HepG2 (cell line): ENCODE measurements at regions not wholly inside any gene's neighbourhood (a gene's known extent, or its start where the extent isn't known, plus 50 kb on each side); places are given as distances from the start of the nearest gene placed in this dataset.

ENCODE experiments used
- ATAC-seq: fragments of 200-7000 bp; cut with Tn5 transposase; 3 replicates; pipeline ENCODE4 v1.9.1; 2020; ENCODE audit warnings: mild to moderate bottlenecking, moderate library complexity
- BruUV-seq: library from RNA; stranded (reverse); fragments of 400-500 nt; replicated peaks from 2 replicates; lab custom pipeline; 2021; lab: Mats Ljungman, UMichigan
- CTCF ChIA-PET: fragments of 300-600 bp; formaldehyde crosslinking; extraction: SDS; loops from one replicate; lab custom pipeline; 2021; ENCODE audit warnings: low total read pairs, inconsistent platforms, low intra/inter-chr PET ratio; lab: Yijun Ruan, JAX
- POLR2A ChIA-PET: fragments of 350-600 bp; sonication (Branson Sonifier 250); formaldehyde crosslinking; loops from one replicate; lab custom pipeline; 2020; ENCODE audit warnings: antibody characterized with exemption, inconsistent platforms; lab: Yijun Ruan, JAX
- DNase-seq: peaks from one replicate; pipeline ENCODE4 v3.0.0-alpha.2; 2015; ENCODE audit warnings: low spot score
- FAIRE-seq: peaks from 3 replicates; lab custom pipeline; 2011; peaks lifted over from hg19 to GRCh38; lab: Jason Lieb, UNC
- H2AFZ ChIP-seq: one replicate; pipeline ENCODE4 v1.6.1; 2011; ENCODE audit warnings: low read length, inconsistent platforms
- H3K27ac ChIP-seq: fragments of 300-600 bp; 3 replicates; pipeline ENCODE4 v1.8.0; 2011; ENCODE audit warnings: mixed run types, mild to moderate bottlenecking, mixed read lengths, low read length, inconsistent platforms; ENCODE audit not compliant: insufficient read depth; ENCODE audit errors: extremely low read length
- H3K27me3 ChIP-seq, 2 experiments: fragments of 200-600 bp in 1 of 2; 2 replicates in 1 of 2; 3 replicates in 1 of 2; pipeline versions ENCODE4 v1.6.0 to v1.8.0; 2011; ENCODE audit warnings: low read length in 2 of 2, mild to moderate bottlenecking in 2 of 2, moderate library complexity in 2 of 2, inconsistent platforms in 1 of 2; ENCODE audit not compliant: insufficient read depth in 2 of 2, control insufficient read depth in 1 of 2
- H3K36me3 ChIP-seq, 2 experiments: fragments of 200-600 bp in 1 of 2; replicated peaks in 1 of 2; 2 replicates in 1 of 2; 3 replicates in 1 of 2; pipeline versions ENCODE4 v1.5.1 to v1.8.0; 2011; ENCODE audit warnings: low read length in 2 of 2, inconsistent platforms in 1 of 2; ENCODE audit not compliant: insufficient read depth in 2 of 2, control insufficient read depth in 1 of 2
- H3K4me1 ChIP-seq: 2 replicates; pipeline ENCODE4 v1.5.1; 2012; ENCODE audit warnings: low read length, inconsistent platforms; ENCODE audit not compliant: insufficient read depth
- H3K4me2 ChIP-seq: 2 replicates; pipeline ENCODE4 v1.6.0; 2011; ENCODE audit warnings: low read depth, low read length, inconsistent platforms
- H3K4me3 ChIP-seq, 3 experiments: fragments of 200-600 bp in 1 of 3; sonication (generic), shearing (Covaris generic) in 1 of 3; replicated peaks in 1 of 3; 2 replicates each; pipeline ENCODE4 v1.5.1; 2011 to 2016; ENCODE audit warnings: low read length in 3 of 3, inconsistent platforms in 2 of 3, low read depth in 2 of 3, mild to moderate bottlenecking in 2 of 3, control low read depth in 1 of 3, mixed read lengths in 1 of 3; ENCODE audit not compliant: insufficient read depth in 1 of 3
- H3K79me2 ChIP-seq: one replicate; pipeline ENCODE4 v1.6.1; 2011; ENCODE audit warnings: low read length, inconsistent platforms; ENCODE audit not compliant: insufficient read depth
- H3K9ac ChIP-seq: 2 replicates; pipeline ENCODE4 v1.6.0; 2011; ENCODE audit warnings: mild to moderate bottlenecking, low read depth, low read length, inconsistent platforms; ENCODE audit not compliant: insufficient read depth
- H3K9me3 ChIP-seq: 2 replicates; pipeline ENCODE4 v1.5.1; 2012; ENCODE audit warnings: mild to moderate bottlenecking, low read length
- H4K20me1 ChIP-seq: 2 replicates; pipeline ENCODE4 v1.6.0; 2011; ENCODE audit warnings: inconsistent platforms, mild to moderate bottlenecking, low read length, moderate library complexity; ENCODE audit not compliant: insufficient read depth
- ASH2L ChIP-seq: fragments of 300-600, 200-600 bp; sonication (generic); IDR thresholded peaks from 2 replicates; pipeline ENCODE4 v1.7.0; 2017; ENCODE audit warnings: low read depth, mild to moderate bottlenecking, moderate library complexity, mixed read lengths, low read length; ENCODE audit not compliant: insufficient read length
- HIVEP1 ChIP-seq: sonication (generic); formaldehyde crosslinking; IDR thresholded peaks from 2 replicates; pipeline ENCODE4 v1.4.0; 2020; ENCODE audit warnings: mild to moderate bottlenecking, missing genetic modification reagents
- IKZF1 ChIP-seq: fragments of 450-650 bp; IDR thresholded peaks from 2 replicates; pipeline ENCODE4 v1.7.1; 2016
- SYNCRIP ChIP-seq: fragments of 200-400 bp; formaldehyde crosslinking; IDR thresholded peaks from 2 replicates; pipeline ENCODE4 v1.6.1; 2018; ENCODE audit warnings: mild to moderate bottlenecking, low read depth, low read length; ENCODE audit not compliant: insufficient read depth
- THAP11 ChIP-seq: IDR thresholded peaks from 2 replicates; pipeline ENCODE4 v1.6.1; 2016; ENCODE audit warnings: missing biosample characterization, missing genetic modification reagents
- ZBTB21 ChIP-seq: sonication (generic); formaldehyde crosslinking; IDR thresholded peaks from 2 replicates; pipeline ENCODE4 v1.4.0; 2020; ENCODE audit warnings: missing genetic modification reagents
- ZFP82 ChIP-seq: sonication (generic); formaldehyde crosslinking; IDR thresholded peaks from 2 replicates; pipeline ENCODE4 v1.5.1; 2020; ENCODE audit warnings: mild to moderate bottlenecking, missing genetic modification reagents, borderline replicate concordance
- ZNF674 ChIP-seq: sonication (generic); formaldehyde crosslinking; IDR thresholded peaks from 2 replicates; pipeline ENCODE4 v1.5.0; 2020; ENCODE audit warnings: low read depth, mild to moderate bottlenecking, missing genetic modification reagents
- ZNF841 ChIP-seq: sonication (generic); formaldehyde crosslinking; IDR thresholded peaks from 2 replicates; pipeline ENCODE4 v1.8.1; 2023; ENCODE audit warnings: missing genetic modification reagents, borderline replicate concordance
- WGBS: methylation state at CpG from one replicate; pipeline ENCODE4 v1.1.6; 2017; ENCODE audit warnings: low lambda C conversion rate; 5-methylcytosine and 5-hydroxymethylcytosine counted together
- in situ Hi-C: cut with HindIII; loops from 2 replicates; pipeline ENCODE4 v1.10.0; 2017; ENCODE audit warnings: low pct_unique_long_range_greater_than_20kb; ENCODE audit not compliant: extremely low pct_ligation_motif_present
- intact Hi-C: fragments of 100-400 bp; cut with micrococcal nuclease; formaldehyde crosslinking; loops from one replicate; pipeline ENCODE4 v1.10.0; 2022; ENCODE audit not compliant: unreplicated experiment
- TF ChIP-seq, protein P1 (sequence below): sonication (generic); formaldehyde crosslinking; IDR thresholded peaks from 2 replicates; pipeline ENCODE4 v1.4.0; 2020; ENCODE audit warnings: mild to moderate bottlenecking, missing genetic modification reagents
- TF ChIP-seq, protein P2 (sequence below): sonication (generic); formaldehyde crosslinking; IDR thresholded peaks from 2 replicates; pipeline ENCODE4 v1.5.0; 2020; ENCODE audit warnings: missing genetic modification reagents, mild to moderate bottlenecking, borderline replicate concordance
- TF ChIP-seq, protein P3 (sequence below): sonication (generic); formaldehyde crosslinking; IDR thresholded peaks from 2 replicates; pipeline ENCODE4 v1.4.0; 2020; ENCODE audit warnings: missing genetic modification reagents
- TF ChIP-seq, protein P4 (sequence below): sonication (generic); formaldehyde crosslinking; IDR thresholded peaks from 2 replicates; pipeline ENCODE4 v1.8.0; 2022; ENCODE audit warnings: missing genetic modification reagents, low read depth, mild to moderate bottlenecking, borderline replicate concordance

DNA sequence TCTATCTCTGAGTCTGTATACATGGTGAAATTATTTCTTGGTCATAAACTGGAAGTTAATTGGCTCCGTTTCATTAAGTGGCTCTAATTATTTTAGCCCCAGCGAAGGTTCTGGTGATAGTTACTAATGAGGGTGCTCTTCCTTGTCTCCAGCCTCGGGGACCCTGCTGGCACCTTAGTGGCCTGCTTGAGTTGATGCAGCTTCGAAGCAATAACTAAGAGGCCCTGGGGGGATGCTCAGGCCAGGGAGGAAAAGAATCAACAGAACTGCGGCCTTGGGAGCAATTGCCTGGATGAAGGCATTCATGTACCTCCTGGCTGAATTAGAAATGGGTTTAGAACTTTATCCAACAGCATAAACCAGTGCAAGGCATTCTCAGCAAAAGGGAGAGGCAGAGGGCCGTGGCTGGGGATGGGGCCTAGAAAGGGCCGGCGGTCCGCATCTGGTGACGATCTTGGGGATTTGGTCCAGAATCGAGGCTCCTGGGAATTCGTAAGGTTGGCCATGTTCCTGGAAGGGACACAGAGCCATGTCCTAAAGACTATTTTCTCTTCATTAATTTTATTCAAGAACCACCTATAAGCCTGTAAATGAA, 100.0 kb upstream of the AJAP1 start (continued):
- TF ChIP-seq, protein P1, sequence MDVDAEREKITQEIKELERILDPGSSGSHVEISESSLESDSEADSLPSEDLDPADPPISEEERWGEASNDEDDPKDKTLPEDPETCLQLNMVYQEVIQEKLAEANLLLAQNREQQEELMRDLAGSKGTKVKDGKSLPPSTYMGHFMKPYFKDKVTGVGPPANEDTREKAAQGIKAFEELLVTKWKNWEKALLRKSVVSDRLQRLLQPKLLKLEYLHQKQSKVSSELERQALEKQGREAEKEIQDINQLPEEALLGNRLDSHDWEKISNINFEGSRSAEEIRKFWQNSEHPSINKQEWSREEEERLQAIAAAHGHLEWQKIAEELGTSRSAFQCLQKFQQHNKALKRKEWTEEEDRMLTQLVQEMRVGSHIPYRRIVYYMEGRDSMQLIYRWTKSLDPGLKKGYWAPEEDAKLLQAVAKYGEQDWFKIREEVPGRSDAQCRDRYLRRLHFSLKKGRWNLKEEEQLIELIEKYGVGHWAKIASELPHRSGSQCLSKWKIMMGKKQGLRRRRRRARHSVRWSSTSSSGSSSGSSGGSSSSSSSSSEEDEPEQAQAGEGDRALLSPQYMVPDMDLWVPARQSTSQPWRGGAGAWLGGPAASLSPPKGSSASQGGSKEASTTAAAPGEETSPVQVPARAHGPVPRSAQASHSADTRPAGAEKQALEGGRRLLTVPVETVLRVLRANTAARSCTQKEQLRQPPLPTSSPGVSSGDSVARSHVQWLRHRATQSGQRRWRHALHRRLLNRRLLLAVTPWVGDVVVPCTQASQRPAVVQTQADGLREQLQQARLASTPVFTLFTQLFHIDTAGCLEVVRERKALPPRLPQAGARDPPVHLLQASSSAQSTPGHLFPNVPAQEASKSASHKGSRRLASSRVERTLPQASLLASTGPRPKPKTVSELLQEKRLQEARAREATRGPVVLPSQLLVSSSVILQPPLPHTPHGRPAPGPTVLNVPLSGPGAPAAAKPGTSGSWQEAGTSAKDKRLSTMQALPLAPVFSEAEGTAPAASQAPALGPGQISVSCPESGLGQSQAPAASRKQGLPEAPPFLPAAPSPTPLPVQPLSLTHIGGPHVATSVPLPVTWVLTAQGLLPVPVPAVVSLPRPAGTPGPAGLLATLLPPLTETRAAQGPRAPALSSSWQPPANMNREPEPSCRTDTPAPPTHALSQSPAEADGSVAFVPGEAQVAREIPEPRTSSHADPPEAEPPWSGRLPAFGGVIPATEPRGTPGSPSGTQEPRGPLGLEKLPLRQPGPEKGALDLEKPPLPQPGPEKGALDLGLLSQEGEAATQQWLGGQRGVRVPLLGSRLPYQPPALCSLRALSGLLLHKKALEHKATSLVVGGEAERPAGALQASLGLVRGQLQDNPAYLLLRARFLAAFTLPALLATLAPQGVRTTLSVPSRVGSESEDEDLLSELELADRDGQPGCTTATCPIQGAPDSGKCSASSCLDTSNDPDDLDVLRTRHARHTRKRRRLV (CRISPR knock-in tag), result no peak
- TF ChIP-seq, protein P2, sequence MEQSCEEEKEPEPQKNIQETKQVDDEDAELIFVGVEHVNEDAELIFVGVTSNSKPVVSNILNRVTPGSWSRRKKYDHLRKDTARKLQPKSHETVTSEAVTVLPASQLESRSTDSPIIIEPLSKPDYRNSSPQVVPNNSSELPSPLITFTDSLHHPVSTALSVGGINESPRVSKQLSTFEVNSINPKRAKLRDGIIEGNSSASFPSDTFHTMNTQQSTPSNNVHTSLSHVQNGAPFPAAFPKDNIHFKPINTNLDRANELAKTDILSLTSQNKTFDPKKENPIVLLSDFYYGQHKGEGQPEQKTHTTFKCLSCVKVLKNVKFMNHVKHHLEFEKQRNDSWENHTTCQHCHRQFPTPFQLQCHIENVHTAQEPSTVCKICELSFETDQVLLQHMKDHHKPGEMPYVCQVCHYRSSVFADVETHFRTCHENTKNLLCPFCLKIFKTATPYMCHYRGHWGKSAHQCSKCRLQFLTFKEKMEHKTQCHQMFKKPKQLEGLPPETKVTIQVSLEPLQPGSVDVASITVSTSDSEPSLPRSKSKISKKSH (CRISPR knock-in tag), result no peak
- TF ChIP-seq ZFP82 (CRISPR knock-in tag) (no peak), THAP11 (no peak), HIVEP1 (CRISPR knock-in tag) (no peak)
- TF ChIP-seq, all 625 proteins: peak for 0

DNA sequence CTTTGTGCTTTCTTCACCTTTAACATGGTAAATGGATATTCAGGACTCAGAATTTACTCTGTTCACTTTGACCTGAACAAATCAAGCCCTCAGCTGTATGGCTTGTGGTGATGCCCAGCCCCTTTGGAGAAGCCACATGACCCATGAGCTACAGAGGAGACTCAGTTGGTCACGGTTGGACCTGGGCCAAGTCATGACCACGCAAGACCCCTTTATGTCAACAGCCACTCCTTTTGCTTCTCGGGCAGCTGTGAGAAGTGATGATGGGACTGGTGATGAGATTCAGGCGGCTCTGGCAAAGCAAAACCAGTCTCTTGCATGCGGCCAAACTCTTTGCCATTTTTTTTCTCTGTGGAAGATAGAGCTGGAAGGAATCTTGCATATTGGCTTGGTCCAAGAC, 96.5 kb upstream of the AJAP1 start:
- Histone ChIP-seq H3K9ac (no peak overlapping the region), H3K4me2 (no peak overlapping the region), H3K79me2 (no peaks in the 10 kb centered on the region), H4K20me1 (no peaks in the 10 kb centered on the region), H3K27ac (no peak overlapping the region), H3K9me3 (no peaks in the 10 kb centered on the region), H2AFZ (no peak overlapping the region), H3K27me3 (peaks cover 1 to 5% of the 10 kb centered on the region in 2 experiments; a peak in 3 of 5 replicates), H3K4me1 (no peaks in the 10 kb centered on the region), H3K4me3 (no peak overlapping the region), H3K36me3 (no peaks in the 10 kb centered on the region)
- no peak for DNase-seq
- no peak for ATAC-seq
- no peak for TF ChIP-seq ZNF674
- TF ChIP-seq, protein P3, sequence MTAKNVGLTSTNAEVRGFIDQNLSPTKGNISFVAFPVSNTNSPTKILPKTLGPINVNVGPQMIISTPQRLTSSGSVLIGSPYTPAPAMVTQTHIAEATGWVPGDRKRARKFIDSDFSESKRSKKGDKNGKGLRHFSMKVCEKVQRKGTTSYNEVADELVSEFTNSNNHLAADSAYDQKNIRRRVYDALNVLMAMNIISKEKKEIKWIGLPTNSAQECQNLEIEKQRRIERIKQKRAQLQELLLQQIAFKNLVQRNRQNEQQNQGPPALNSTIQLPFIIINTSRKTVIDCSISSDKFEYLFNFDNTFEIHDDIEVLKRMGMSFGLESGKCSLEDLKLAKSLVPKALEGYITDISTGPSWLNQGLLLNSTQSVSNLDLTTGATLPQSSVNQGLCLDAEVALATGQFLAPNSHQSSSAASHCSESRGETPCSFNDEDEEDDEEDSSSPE (CRISPR knock-in tag), result no peak
- TF ChIP-seq, protein P4, sequence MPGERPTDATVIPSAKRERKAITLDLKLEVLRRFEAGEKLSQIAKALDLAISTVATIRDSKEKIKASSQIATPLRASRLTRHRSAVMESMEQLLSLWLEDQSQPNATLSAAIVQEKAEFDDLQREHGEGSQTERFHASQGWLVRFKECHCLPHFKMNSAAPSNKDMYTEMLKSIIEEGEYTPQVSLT, result no peak
- TF ChIP-seq SYNCRIP, result no peak
- no peak for TF ChIP-seq ZNF841 (CRISPR knock-in tag)
- no peak for TF ChIP-seq ZBTB21 (CRISPR knock-in tag)
- no peak for TF ChIP-seq IKZF1
- TF ChIP-seq ASH2L, result no peak
- CTCF ChIA-PET, result no interaction called here
- 13% methylated on average over 4 of the region's 5 CpGs for WGBS
- no peak for FAIRE-seq
- in situ Hi-C loops, result no loop called here
- POLR2A ChIA-PET, result no interaction called here
- no TSS peak for BruUV-seq
- intact Hi-C loops, result no loop called here
